GM19035 (cell line): ENCODE measurements at regions not wholly inside any gene's neighbourhood (a gene's known extent, or its start where the extent isn't known, plus 50 kb on each side); places are given as distances from the start of the nearest gene placed in this dataset.
"Not testable (repeated sequence)": the region's sequence is repeated elsewhere in the genome, so short reads cannot be mapped to it uniquely, and the experiment has no call there.

ENCODE experiments used
- ATAC-seq: cut with Tn5 transposase; IDR thresholded peaks from one replicate; pipeline ENCODE4 v1.9.1; 2021; ENCODE audit not compliant: unreplicated experiment

DNA sequence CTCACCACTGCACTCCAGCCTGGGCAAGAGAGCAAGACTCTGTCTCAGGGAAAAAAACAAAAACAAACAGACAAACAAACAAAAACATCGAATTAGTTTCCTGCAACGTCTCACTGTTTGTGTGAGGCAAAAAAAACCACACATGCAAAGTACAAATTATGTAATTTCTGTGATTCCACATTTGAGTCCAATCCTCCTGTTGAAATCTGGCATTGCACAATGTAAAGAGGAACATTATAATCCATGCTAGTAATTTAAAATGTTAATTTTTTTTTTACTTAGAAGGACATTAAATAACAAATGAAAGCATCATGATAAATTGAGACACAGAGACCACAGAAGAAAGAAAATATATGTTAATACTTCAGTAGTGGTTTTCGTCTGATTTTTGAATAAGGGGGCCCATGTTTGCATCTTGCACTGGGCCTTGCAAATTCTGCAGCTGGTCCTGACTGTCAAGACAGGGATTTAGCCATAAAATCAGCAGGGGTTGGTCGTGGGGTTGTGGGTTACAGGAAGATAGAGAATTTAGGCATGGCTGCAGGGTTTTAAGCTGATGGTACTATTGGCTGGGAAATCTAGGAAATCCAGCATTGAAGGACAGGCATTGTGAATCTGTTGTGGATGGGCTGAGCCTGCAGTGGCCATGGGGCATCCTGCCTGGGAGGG lies 102.6 kb upstream of the ALDH3B2 start:
- no peak for ATAC-seq

DNA sequence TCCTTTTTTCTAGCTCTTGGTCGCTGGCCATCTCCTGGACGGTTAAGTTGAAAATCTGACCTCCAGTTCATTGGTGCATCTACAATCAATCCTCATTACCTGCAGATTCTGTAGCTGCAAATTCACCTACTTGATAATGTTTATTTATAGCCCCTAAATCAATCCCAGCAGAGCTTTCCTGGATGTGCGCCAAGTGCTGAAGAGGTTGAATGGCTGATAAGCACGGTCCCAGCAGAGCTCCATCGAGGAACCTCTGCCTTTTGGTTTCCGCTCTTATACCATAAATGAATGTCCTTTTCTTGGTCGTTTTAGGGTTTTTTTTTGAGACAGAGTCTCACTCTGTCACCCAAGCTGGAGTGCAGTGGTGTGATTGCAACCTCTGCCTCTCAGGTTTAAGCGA lies 99.8 kb upstream of the ALDH3B2 start:
- not testable (repeated sequence) for ATAC-seq

DNA sequence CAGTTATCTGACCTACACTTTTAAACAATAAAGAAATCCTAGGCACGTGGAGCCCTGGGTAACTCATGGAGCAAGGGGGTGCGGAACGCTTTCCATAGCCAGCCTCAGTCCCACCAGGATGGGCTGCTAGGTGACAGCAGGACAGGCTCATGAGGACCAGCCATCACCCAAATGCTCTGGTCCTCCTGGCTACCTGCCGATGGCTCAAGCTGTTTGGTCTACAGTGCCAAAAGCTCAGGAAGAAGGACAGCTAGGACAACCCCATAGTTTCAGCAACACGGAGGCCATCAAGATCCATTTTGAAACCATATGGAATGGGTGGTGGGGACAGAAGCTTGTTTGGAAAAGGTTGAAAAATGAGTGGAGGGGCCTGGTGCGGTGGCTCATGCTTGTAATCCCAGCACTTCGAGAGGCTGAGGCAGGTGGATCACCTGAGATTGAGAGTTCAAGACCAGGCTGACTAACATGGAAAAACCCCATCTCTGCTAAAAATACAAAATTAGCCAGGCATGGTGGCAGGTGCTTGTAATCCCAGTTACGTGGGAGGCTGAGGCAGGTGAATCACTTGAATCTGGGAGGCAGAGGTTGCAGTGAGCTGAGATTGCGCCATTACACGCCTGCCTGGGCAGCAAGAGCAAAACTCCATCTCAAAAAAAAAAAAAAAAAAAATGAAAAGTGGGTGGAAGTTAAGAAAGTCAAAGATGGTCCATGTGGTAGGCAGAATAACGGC lies 93.7 kb upstream of the ALDH3B2 start:
- ATAC-seq, result not testable (repeated sequence)

DNA sequence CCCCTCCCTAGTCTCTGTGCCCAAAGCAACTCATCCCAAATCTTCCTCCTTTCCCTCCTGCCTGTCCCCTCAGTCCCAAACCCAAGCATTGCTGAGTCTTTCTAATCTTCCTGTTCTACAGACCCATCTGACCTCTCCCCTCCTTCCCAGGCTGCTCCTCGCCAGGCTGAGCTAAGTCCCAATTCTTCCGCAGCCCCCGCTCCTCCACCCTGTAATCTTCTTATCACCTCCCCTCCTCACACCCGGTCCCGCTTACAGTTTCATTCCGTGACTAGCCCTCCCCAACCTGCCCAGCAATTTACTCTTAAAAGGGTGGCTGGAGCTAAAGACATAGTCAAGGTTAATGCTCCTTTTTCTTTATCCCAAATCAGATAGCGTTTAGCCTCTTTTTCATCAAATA lies 86.8 kb upstream of the ALDH3B2 start:
- not testable (repeated sequence) for ATAC-seq

DNA sequence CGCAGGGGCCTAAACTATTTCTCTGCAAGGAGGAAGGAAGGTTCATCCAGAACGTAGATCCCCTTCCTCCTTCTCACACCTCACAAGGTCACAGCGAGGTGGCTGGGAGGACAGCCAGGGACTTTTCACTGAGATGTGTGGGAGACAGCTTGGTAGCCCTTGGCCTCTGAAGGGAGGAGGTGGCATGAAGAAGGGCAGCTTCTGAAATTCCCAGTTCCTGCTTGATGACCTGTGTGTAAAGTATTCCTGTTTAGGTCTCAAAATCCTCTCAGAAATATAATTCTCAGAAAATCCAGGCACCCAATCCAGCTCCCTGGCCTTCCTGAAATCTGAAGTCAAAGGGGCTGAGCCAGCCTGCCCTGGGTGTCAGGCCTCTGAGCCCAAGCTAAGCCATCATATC lies 84.9 kb upstream of the ALDH3B2 start:
- ATAC-seq, result not testable (repeated sequence)

DNA sequence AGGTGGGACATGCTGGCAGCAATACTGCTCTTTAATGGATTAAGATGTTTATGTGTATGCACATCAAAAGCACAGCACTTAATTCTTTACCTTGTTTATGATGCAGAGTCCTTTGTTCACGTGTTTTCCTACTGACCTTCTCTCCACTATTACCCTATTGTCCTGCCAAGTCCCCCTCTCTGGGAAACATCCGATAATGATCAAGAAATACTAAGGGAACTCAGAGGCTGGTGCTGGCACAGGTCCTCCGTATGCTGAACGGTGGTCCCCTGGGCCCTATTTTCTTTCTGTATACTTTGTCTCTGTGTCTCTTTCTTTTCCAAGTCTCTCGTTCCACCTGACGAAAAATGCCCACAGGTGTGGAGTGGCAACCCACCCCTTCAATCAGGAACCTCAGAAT lies 84.0 kb upstream of the ALDH3B2 start:
- ATAC-seq, result not testable (repeated sequence)

DNA sequence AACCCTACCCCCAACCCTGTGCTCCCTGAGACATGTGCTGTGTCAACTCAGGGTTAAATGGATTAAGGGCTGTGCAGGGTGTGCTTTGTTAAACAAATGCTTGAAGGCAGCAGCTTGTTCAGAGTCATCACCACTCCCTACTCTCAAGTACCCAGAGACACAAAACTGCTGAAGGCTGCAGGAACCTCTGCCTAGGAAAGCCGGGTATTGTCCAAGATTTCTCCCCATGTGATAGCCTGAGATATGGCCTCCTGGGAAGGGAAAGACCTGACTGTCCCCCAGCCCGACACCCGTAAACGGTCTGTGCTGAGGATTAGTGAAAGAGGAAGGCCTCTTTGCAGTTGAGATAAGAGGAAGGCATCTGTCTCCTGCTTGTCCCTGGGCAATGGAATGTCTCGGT lies 83.6 kb upstream of the ALDH3B2 start:
- ATAC-seq, result not testable (repeated sequence)

DNA sequence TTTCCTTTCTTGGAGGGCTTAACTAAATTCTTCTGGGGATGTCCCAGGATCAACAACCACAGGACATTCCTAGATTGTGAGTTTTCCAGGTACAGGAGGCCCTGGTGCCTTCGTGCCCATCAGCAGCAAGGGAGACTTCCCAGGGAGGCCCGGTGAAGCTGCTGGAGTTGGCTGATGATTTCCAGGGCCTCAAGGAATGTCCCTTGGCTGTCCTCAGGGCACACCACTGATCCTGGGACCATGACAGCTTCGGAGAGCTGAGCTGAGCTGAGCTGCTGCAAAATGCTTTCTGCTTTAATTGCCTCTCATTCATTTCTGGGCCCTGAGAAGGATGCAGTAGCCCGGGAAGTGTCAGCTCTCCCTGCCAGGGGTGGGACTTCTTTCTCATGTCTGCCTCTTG lies 79.4 kb upstream of the ALDH3B2 start:
- ATAC-seq, result not testable (repeated sequence)

DNA sequence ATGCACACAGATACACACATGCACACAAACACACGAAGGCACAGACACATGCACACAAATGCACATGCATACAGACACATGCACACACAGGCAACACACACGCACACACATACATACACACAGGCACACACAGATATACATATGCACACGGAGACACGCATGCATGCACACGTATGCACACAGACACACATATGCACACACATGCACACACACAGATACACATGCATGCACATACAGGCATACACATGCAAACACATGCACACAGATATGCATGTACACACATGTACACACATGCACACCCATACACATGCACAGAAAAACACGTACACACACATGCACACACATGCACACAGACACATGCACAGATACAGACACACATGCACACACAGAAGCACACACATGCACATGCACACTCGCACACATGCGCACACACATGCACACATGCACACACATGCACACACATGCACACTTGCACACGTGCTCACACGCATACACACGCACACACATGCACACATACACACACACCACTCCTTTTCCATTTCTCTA lies 70.8 kb upstream of the ALDH3B2 start:
- no peak for ATAC-seq

DNA sequence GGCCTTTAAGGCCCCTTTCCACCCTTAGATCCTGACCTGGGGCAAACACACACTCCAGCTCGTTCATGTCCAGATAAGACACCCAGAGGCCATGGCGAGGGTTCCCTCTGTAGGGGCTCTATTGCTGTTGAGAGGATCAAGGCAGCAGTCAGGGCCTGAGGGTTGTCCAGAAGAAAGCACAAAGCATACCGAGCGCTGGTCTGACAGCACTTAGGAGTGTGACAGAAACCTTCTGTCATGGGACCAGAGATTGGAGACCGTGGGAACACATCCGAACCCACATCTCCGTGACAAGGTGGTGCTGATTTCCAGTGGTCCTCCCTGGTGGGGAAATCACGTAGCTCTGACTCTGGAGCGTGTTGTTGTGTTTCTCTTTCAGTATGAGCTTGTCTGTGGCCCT lies 69.8 kb upstream of the ALDH3B2 start:
- not testable (repeated sequence) for ATAC-seq

DNA sequence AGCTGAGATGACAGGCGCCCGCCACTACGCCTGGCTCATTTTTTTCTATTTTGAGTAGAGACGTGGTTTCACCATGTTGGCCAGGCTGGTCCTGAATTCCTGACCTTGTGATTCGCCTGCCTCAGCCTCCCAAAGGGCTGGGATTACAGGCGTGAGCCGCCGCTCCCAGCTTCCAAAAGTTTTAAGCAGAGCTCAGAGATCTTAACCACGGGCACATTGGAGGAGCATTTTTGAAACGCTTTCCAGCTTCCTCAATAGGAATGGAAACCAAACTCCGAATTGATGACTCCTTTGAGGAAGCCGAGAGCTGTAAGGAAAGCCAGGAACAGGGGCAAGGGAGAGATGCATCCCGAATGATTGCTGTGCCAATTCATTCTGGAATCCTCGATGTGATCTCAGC lies 63.8 kb upstream of the ALDH3B2 start:
- ATAC-seq, result not testable (repeated sequence)

DNA sequence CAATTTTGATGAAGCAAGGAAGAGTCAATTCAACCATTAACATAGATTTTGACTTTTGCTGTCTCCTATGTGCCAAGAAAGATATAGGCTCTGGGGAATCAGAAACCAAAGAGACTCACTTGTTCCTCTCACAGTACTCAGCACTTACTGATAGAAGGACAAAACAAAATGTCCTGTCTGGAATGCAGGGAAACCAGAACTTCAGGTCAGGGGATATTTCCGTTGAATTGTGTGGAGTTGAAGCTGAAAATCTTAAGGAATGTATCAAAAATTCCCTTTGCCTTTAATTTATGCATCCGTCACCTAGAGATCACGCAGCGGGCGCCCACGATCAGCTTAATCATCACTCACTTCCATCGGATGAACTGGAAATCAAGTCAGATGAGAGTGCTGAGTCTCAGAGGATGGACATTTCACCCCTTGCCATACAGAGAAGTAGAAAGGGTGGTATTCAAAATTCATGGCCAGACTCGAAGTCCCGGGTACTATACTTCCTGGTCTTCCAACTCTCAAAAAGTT lies 63.2 kb upstream of the ALDH3B2 start:
- not testable (repeated sequence) for ATAC-seq

DNA sequence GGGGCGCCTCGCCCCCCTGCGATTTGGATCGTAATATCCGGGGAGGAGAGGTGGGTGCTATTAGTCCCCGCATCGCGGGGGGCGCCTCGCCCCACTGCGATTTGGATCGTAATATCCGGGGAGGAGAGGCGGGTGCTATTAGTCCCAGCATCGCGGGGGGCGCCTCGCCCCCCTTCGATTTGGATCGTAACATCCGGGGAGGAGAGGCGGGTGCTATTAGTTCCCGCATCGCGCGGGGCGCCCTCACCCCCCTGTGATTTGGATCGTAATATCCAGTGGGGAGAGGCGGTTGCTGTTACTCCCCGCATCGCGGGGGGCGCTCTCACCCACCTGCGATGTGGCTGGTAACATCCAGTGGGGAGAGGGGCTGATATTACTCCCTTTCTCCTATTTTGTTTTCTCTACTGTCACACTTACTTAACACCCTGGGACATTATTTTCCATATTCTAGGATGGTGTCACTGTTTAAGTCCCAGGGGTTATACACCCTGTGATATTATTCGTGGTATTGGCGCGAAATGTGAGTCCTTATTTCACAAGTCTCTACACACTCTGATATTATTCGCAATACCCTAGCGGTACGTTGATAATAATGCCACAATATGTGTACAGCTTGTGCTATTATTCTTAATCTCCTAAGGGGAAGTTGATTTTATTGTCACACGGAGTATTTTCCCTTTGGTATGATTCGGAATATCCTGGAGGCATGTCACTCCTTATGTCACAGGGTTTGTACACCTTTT lies 57.8 kb upstream of the ALDH3B2 start:
- no peak for ATAC-seq

DNA sequence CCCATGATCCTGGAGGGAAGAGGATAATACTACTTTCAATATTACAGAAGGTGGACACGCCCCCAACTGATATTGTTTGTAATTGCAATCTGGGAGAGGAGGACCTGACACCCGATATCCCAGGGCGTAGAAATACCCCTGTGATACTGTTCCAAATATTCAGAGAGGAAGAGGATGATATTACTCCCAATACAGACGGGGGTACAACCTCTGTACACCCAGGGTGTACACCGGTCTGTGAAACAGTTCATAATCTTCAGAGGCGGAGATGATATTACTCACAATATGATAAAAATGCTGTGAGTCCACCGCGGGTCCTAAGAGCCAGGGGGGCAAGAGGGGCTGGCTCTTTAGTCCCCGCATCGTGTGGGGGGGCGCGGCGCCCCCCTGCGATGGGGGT lies 57.2 kb upstream of the ALDH3B2 start:
- no peak for ATAC-seq

DNA sequence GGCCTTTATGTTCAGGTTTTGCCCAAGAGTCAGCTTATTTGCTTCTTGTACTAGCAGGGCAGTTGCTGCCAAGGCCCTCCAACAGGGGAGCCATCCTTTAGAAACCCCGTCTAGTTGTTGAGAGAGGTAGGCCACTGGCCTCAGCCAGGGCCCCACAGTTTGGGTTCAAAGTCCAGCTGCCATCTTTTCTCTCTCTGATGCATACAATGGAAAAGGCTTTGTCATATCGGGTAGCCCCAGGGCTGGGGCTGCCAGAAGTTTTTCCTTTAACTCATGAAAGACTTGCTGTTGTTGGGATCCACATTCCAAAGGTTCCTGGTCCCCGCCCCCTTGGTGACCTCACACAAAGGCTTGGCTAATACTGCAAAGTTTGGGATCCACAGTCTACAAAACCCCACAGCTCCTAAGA lies 53.7 kb upstream of the ALDH3B2 start:
- not testable (repeated sequence) for ATAC-seq

DNA sequence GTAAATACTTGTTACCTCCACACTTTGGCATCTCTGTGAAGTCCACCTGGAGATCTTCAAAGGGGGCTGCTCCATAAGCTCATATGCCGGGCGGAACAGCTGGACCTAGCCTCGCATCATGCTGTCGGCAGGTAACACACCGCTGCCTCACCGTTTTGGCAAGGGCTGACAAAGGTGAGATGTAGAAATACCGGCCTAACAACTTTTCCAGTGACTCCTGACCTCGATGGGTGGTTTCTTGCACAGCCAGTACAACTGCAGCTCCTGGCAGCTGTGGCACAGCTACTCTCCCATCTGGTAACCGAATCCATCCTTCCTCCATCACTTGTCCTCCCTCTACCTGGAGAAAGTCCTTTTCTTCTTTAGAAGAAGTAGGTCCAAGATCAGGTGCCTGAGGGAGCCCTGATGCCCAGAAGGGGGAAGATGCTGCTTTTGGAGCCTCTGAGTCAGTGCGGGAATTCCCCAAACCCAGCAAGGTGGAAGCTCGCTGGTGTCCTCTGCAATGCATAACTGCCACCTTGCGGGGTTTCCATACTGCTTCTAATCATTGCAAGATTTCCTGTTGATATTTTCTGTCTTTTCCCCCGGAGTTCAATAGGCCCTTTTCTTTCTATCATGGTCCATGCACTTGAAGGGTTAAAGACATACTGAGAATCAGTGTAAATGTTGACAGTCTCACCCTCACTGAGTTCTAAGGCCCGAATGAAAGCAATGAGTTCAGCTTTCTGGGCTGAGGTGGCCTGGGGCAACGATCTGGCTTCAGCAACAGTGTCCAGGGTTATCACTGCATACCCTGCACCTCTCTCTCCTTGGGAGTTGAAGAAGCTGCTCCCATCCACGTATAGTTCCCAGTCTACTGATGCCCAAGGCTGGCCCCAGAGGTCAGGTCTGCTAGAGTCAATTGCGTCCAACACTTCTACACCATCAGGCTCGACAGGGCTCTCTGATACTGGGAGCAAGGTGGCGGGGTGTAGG lies 52.9 kb upstream of the ALDH3B2 start:
- not testable (repeated sequence) for ATAC-seq
